ENCODE measurements at regions not wholly inside any gene's neighbourhood (a gene's known extent, or its start where the extent isn't known, plus 50 kb on each side); places are given as distances from the start of the nearest gene placed in this dataset.

DNA sequence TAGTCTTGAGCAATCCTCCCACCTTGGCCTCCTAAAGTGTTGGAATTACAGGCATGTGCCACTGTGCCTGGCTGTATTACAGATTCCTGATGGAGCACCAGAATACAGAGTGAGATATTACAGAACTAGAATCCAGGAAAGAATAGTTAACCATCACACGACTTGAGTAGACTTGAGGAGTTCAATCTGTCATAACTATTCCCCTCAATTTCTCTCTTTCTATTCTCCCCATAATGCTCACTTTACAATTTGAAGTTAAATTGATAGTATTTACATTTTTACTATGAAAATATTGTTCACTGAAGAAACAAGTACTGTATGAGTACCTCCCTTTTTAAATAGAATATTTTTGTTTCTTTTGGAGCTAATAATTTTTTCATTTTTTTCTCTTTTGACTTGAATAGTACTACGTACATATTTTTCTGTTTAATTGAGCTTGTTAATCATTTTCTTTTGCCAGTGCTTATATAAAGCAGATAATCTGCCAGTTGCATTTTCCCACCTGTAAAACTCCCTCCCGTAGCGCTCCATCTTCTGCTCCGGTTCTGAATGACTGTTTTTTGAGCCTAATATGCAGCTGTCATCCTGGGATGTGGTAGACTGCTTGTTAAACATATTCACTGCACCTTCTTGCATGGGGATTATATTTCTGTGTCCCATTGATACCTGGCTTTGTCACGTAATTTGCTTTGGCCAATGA lies 105.5 kb downstream of the MYCN start:
- no peak for FAIRE-seq
- DNase-seq (ENCODE audit: low spot score in 2 of 2) = no peak

DNA sequence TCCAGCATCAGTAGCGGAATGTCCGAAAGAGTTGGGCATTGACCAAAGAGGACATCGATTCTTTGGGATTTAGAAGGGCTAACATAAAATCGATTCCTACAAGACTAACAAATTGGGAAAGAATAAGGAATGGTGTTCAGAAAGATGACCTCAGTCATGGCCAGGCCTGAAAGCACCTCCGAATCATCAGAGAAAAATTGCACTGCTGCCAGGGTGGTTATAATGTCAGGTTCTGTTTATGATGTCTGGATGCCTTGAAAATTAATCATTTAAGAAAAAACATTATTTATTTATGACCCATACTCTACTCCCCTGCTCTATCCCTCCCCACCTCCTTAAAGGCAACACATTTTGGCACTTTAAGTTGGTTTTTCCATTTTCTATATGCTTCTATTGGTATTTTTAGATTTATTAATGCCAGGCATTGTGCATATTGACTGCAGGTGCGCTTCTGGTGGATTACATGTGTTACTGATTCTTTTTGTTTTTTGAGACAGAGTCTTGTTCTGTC lies 104.7 kb downstream of the MYCN start:
- FAIRE-seq = no peak
- DNase-seq (ENCODE audit: low spot score in 2 of 2) = no peak

DNA sequence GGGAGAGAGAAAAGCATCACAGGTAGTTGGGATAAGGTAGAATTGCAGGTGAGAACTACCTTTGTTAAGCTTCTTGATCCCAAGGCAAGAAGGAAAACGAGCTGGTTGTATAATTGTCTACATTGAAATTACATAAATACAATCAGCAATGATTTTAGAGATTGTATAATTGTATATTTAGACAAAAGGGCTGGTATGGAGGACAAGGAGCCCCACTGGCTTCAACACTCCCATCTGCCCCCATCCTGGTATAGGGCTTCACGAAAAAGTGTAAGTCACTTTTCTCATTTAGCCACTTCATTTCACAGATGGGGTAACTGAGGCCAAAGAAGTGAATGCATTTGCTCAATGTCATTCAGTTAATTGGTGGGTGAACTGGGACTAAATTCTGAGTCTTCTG lies 103.3 kb downstream of the MYCN start:
- DNase-seq (ENCODE audit: low spot score in 2 of 2) (no peak), FAIRE-seq (no peak)

DNA sequence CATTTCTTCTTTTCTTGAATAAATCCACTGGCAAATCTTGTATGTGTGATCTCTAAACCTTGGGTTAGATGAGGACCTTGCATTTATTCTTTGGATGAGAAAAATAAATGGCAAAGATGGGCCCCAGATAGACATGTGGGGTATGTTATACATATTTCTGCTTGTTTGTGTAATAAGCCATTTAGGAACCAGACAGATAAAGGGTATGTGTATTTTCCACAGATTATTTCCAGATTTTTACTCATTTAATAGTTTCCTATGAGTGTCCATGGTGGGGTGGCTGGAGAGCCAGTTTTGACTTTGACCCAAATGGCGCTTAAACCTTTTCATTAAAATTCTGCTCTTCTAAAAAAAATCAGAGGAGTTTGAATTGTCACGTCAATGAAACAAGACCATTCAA lies 102.8 kb downstream of the MYCN start:
- DNase-seq (ENCODE audit: low spot score in 2 of 2) (no peak), FAIRE-seq (no peak)

DNA sequence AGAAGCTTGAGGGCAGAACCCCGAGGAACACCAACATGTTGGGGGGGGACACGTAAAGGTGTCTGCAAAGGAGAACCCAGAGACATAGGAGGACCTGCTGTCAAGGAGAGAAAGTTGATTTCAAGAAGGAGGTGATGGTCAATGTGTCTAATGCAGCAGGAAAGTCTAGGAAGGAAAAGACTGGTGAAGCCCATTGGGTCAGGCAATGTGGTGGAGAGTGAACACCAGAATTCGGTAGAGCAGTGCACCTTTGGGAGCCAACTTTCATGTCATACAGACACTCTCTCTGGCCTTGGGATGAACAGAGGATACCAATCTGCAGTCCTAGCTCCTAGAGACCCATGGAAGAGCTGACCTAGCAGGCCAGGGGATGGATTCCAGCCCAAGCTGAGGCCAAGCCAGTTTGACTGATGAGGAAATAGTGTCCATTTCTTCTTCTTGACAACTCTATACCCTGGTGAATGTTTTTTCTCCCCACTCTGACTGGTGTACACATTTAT lies 101.9 kb downstream of the MYCN start:
- DNase-seq (ENCODE audit: low spot score in 2 of 2) = no peak
- no peak for FAIRE-seq

DNA sequence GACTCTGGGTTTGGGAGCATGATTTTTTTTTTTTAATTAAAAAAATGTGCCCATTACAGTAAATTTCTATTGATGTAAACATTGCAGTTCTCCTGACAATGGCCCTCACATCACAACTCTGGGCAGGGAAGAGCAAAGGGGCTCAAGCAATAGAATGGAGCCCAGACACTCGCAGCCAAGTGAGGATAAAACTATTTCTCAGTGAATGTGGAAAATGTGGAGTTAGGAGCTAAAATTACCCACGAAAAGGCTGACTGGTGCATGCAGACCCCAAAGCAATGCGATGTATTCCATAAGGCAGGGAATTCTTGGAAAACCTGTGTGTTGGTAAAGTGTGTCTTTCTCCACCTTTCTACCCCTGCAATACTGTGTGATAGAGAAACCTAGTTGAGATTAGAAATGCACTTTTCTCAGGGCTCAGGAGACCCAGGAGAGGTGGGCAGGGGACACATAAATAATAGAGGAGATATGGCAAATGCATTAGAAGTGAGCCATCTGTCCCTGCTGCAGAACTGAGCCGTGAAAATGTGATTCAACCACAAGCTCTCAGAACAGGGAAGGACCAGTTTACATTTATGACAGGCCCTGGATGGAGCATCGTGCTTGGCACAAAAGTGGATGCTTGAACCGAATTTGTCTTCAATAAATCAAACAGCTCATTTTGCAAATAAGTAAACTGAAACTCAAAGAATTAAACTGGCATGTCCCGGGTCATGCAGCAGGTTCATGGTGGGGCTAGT lies 100.1 kb downstream of the MYCN start:
- DNase-seq (ENCODE audit: low spot score in 2 of 2) (no peak), FAIRE-seq (no peak)

DNA sequence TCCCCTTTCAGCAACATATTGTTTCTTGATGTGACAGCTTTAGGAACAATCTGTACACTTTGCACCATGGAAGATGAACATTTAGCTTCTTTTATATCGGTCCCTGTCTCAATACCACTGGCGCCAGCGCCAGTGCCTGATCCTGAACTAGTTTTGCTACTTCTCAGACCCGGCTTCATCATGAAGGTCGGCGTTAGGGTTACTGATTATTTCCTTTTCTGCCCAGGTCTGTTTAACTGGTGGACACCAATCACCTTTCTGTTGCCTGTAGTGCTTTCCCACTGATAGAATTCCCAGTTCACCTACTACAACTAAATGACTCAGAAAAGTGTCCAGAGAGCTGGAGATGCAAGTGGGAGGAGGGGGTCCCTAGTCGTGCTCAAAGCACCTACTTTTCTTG lies 99.5 kb downstream of the MYCN start:
- FAIRE-seq = no peak
- no peak for DNase-seq (ENCODE audit: low spot score in 2 of 2)

DNA sequence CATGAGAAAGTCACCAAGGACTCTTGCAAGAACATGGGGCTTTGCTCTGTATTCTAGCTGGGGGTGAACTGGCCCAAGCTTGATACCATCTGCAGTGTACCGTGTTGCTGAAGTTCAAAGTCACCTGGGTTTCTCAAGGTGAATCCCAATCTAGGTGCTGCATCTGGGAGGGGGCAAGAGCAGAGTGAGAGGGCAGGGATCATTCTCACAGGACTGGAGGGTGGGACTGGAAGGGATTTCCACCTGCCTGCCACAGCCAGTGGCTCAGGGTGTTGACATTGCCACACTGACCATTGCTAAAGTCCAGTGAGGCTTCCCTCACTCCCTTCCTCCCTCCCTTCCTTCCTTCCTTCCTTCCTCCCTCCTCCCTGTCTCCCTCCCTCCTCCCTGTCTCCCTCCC lies 98.7 kb downstream of the MYCN start:
- FAIRE-seq (no peak), DNase-seq (ENCODE audit: low spot score in 2 of 2) (no peak)

DNA sequence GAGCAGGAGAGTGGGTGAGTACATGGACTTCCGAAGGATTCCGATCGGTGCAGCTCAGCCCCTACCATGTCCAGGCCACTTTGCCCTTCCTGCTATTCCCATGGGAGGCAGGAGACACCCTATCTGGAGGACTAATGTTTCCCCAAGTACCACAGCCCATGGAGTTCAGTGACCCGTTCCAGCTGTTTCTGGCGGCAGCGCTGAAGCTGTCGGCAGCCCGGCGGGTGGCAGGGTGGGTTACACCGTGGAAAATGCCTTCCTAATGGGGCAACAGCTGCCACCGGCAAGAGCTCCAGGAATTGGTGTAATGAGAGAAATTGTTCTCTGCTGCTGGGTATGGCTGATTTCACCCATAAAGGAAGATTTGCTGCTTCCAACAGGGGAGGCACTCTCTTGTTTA lies 98.3 kb downstream of the MYCN start:
- DNase-seq (ENCODE audit: low spot score in 2 of 2) (no peak), FAIRE-seq (no peak)

DNA sequence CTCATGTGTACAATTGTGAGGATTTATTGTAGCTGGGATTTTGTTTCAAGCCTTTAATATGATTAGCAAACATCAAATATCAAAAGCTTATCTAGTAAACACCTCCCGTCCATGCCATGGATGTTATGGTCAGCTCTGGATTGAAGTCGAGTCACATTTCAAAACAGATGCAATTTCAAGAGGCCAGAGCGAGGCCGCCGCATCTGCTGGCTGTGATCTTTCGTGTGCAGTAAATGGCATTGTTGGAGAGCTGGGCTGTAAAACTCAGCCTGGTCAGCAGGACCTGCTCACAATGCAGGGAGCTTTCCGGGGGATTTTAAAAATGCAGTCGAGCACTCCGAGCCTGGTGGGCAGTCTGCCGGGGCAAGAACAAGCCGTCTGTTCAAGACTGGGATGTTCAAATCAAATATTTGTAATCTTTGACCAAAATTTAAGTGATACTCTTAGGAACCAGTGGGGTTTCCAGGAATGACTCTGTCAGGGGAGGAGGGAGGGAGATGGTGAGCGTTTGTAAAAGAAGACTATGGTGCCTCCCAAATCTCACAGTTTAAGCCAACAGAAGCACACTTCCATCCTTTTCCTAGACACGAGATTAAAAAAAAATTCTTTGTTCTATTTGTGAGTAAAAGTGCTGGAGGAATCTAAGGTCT lies 97.6 kb downstream of the MYCN start:
- DNase-seq (ENCODE audit: low spot score in 2 of 2) (no peak), FAIRE-seq (no peak)

DNA sequence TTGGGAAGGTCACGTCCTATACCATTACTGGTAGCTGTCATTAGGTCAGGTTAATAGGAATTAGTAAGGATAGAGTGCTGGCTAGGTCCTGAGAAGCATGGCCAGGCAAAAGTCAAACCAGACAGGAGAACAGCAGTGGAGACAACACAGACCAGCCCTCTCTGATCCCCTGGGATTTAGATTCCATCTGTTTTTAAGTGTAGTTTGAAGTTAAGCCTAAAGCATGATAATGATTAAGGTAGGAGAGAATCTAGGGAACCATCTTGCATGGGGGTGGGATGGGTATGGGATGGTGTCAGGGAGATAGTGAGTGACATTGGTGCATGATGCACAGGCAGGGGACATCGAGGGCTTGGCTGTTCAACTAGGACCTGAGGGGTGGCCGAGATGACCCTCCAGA lies 96.6 kb downstream of the MYCN start:
- DNase-seq (ENCODE audit: low spot score in 2 of 2) (no peak), FAIRE-seq (no peak)

DNA sequence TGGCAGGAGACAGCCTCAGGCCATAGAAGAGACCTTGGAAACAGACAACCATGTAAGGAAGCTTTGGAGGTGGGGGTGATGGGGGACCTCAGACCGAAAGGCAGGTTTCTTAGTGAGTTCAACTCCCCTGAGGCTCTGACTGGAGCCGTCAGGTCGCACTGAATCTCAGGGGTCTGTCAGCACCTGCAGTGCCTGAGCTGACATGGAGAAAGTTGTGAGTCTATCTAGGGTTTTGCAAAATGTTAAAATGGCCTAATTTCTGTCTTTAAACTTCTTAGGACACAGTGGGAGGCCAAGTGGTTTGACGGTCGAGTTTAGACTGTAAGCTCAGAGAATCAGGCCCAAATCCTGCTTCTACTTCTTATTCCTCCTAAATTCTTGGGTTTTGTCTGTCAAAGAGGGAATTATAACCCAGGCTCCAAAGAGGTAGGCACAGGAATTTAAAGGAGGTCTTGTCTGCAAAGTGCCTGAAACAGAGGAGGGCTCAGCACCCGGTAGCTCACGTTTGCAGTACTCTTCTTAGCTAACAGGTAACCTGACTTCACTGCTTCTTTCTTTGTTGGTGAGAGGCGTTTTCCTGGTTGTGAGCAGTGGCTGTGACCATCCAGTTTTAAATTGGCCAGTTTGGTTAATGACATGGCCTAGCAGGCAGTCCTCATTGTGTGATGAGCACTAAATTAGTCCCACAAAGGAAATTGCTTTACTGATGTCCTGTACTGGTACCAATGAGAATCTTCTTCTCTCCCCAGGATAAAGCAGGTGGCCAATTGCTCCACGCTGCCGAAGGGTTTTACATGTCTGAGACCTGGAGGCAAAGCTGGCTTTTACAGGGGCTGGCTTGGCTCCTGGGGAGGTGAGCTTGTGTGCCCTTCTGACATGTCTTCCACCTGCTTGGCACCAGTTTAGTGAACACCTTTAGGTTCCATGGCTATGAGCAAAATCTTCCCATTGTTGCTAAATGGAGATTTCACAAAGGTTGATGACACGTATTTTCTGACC lies 95.7 kb downstream of the MYCN start:
- no peak for DNase-seq (ENCODE audit: low spot score in 2 of 2)
- FAIRE-seq = no peak

DNA sequence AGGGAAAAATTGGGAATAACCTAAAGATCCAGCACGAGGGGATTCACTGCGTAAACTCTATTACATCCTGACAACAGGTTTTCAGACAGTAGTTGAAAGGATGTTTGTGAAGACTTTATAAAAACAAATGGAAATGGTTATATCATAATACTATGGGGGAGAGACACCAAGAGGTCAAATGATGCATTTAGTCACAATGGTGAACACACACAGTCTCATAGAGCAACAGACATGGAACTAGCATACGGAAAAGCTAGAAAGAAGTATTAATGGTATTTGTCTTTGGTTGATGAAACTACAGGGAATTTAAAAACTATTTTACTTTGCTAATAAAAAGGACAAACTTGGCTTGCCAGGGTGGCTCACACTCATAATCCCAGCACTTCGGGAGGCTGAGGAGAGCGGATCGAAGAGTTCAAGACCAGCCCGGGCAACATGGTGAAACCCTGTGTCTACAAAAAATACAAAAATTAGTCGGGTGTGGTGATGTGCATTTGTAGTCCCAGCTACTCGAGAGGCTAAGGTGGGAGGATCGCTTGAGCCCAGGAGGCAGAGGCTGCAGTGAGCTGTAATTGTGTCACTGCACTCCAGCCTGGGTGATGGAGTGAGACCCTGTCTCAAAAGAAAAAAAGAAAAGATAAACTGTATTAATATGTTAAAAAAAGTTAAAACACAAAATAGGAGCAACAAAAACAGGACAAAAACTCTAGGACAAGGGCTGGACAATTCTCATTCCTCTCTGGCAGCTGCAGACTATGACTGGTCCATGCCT lies 94.8 kb downstream of the MYCN start:
- FAIRE-seq (peak; percentile 13), DNase-seq (ENCODE audit: low spot score in 2 of 2) (no peak)

DNA sequence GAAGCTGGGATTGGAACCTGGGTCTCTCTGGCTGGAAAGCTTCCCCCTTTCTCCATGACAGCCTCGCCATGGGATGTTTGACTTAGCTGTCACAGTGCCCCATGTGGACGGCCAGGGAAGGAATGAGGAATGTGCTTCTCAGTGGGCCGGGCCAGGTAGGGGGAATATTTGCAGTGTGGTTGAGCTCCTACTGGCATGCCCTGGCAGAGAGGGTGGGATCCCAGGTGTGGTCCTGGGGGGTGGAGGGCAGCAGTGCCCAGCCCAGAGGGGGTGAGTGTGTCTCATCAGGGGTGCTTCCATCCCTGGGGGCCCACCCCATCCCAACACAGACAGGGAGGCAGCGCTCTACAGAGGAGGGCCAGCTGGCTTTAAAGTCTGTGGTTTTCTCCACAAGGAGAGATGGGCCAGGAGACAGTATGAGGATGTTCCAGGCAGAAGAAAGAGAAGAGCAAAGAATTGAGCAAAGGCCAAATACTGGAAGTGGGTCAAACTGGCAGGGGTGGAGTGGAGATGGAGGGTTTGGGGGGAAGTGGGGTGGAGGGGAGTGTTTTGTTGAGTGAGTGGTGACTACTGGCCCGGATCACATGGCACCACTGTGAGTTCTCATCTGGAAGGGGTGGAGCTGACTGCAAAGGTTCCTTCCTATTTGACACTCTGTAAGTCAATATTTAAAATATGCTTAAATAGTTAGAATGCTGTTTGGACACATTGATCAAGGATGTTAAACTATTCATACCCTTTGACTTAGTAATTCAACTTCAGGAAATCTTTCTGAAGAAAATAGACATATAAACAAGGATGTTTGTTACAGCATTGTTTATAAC lies 94.0 kb downstream of the MYCN start:
- FAIRE-seq = no peak
- no peak for DNase-seq (ENCODE audit: low spot score in 2 of 2)

DNA sequence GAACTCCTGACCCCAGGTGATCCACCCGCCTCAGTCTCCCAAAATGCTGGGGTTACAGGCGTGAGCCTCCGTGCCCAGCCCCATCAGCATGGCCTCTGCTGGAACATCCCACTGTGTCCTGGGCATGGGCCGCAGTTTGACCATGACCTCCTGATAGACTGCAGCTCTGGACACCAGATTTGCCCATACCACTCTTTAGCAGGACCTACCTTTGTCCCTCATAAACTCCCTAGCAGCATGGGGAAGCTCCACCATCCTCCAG lies 92.6 kb downstream of the MYCN start:
- no peak for FAIRE-seq

DNA sequence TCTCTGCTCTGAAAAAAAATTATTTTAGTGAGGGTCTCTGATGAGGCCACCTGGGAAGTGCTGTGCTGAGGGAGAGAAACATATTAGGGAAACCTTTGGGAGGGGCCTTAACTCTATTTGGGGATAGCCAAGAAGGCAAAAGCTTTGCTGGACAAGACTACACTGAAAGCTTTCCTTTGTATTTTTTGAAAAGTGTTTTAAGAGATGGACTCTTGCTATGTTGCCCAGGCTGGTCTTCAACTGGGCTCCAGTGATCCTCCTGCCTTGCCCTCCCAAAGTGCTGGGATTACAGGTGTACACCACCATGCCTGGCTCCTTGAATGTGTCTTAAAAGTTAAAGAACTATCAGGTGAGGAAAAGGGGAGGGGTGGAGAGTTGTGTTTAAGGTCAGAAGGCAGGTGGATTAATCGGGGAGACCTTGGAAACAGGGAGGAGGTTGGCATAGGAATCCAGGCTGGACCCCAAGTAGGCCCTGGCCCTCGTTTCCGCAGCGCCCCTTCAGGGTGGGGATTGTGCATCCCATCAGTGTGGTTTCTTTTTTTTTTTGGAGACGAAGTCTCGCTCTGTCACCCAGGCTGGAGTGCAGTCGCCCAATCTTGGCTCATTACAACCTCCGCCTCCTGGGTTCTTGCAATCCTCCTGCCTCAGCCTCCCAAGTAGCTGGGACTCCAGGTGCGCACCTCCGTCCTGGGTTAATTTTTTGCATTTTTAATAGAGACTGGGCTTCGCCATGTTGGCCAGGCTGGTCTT lies 92.1 kb downstream of the MYCN start:
- DNase-seq (ENCODE audit: low spot score in 2 of 2) (no peak), FAIRE-seq (no peak)

More for the DNA sequence above, 92.6 kb downstream of the MYCN start:
- DNase-seq (ENCODE audit: low spot score in 2 of 2) = no peak

DNA sequence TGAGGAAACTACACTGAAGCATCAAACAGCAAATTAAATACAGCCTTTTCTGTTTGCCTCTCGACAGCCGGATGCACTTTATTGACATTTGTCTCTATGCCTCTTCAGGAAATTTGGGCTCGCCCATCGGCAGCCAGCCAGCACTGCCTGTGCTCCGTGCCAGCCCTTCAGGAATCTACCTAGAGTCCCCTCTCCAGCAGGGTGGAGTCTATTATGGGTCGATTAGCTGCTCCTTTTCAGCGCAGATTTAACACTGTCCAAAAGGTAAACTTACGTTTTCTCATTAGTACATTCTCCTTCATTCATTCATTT lies 91.5 kb downstream of the MYCN start:
- FAIRE-seq = no peak
- DNase-seq (ENCODE audit: low spot score in 2 of 2) = no peak
